Endothelial cell of umbilical vein (primary cell): ENCODE measurements at regions not wholly inside any gene's neighbourhood (a gene's known extent, or its start where the extent isn't known, plus 50 kb on each side); places are given as distances from the start of the nearest gene placed in this dataset.

Experiments used
- BruUV-seq: library from RNA; stranded (reverse); fragments of 400-500 nt; replicated peaks from 2 replicates; lab custom pipeline; 2021; lab: Mats Ljungman, UMichigan
- CTCF ChIA-PET: fragments of 300-600, 350-600 bp; sonication (Branson Sonifier 250); formaldehyde crosslinking; loops from one replicate; lab custom pipeline; 2021; ENCODE audit warnings: antibody characterized with exemption, inconsistent platforms; lab: Charles Lee
- POLR2A ChIA-PET: fragments of 300-600, 350-600 bp; sonication (Branson Sonifier 250); formaldehyde crosslinking; loops from one replicate; lab custom pipeline; 2021; ENCODE audit warnings: antibody characterized with exemption, inconsistent platforms; lab: Charles Lee
- DNase-seq: peaks from one replicate; pipeline ENCODE4 v3.0.0-alpha.2; 2011; ENCODE audit warnings: low read depth, low spot score
- FAIRE-seq: peaks from 2 replicates; lab custom pipeline; 2011; peaks lifted over from hg19 to GRCh38; lab: Jason Lieb, UNC
- H2AFZ ChIP-seq: 2 replicates; pipeline ENCODE4 v1.6.0; 2012; ENCODE audit warnings: low read depth, low read length, control low read depth, inconsistent platforms
- H3K27ac ChIP-seq: 2 replicates; pipeline ENCODE4 v1.5.1; 2011; ENCODE audit warnings: low read depth, mild to moderate bottlenecking, control low read depth, low read length, moderate library complexity; ENCODE audit not compliant: insufficient read depth
- H3K27me3 ChIP-seq, 2 experiments: 2 replicates each; pipeline versions ENCODE4 v1.6.0 to v1.6.1; 2011; ENCODE audit warnings: low read length in 2 of 2, mixed read lengths in 1 of 2; ENCODE audit not compliant: control insufficient read depth in 2 of 2, insufficient read depth in 2 of 2
- H3K36me3 ChIP-seq, 2 experiments: 2 replicates in 1 of 2; 3 replicates in 1 of 2; pipeline ENCODE4 v1.5.1; 2011; ENCODE audit warnings: low read length in 2 of 2, mild to moderate bottlenecking in 1 of 2, moderate library complexity in 1 of 2; ENCODE audit not compliant: control insufficient read depth in 2 of 2, insufficient read depth in 2 of 2; ENCODE audit errors: extremely low read depth in 1 of 2
- H3K4me1 ChIP-seq: 3 replicates; pipeline ENCODE4 v1.5.1; 2011; ENCODE audit warnings: mild to moderate bottlenecking, low read length; ENCODE audit not compliant: control insufficient read depth, insufficient read depth; ENCODE audit errors: extremely low read depth
- H3K4me2 ChIP-seq: 2 replicates; pipeline ENCODE4 v1.6.1; 2011; ENCODE audit warnings: low read length, control low read depth, mixed read lengths; ENCODE audit not compliant: insufficient read depth
- H3K4me3 ChIP-seq, 3 experiments: fragments of 200-600 bp in 1 of 3; sonication (generic), shearing (Covaris generic) in 1 of 3; replicated peaks in 1 of 3; 2 replicates each; pipeline ENCODE4 v1.5.1; 2011 to 2016; ENCODE audit warnings: control low read depth in 3 of 3, low read length in 3 of 3, mild to moderate bottlenecking in 2 of 3, inconsistent platforms in 1 of 3, low read depth in 1 of 3, moderate library complexity in 1 of 3; ENCODE audit not compliant: insufficient read depth in 1 of 3
- H3K79me2 ChIP-seq: 2 replicates; pipeline ENCODE4 v1.6.0; 2012; ENCODE audit warnings: low read length, inconsistent platforms; ENCODE audit not compliant: control insufficient read depth, insufficient read depth
- H3K9ac ChIP-seq: replicated peaks from 2 replicates; pipeline ENCODE3; 2011; ENCODE audit warnings: low read length, control low read depth; ENCODE audit not compliant: insufficient read depth; ENCODE audit errors: extremely low read depth
- H3K9me1 ChIP-seq: replicated peaks from 3 replicates; pipeline ENCODE4 v1.6.0; 2011; ENCODE audit warnings: mild to moderate bottlenecking, low read length; ENCODE audit not compliant: control insufficient read depth, insufficient read depth; ENCODE audit errors: extremely low read depth
- H3K9me3 ChIP-seq: replicated peaks from 2 replicates; pipeline ENCODE4 v1.5.1; 2012; ENCODE audit warnings: low read length, inconsistent platforms; ENCODE audit not compliant: control insufficient read depth, insufficient read depth
- H4K20me1 ChIP-seq: replicated peaks from 2 replicates; pipeline ENCODE3; 2011; ENCODE audit warnings: mild to moderate bottlenecking, low read length; ENCODE audit not compliant: control insufficient read depth, insufficient read depth; ENCODE audit errors: extremely low read depth
- EZH2 ChIP-seq: IDR thresholded peaks from 2 replicates; pipeline ENCODE4 v1.6.1; 2012; ENCODE audit warnings: borderline replicate concordance, low read depth, mild to moderate bottlenecking, moderate library complexity, low read length, inconsistent platforms; ENCODE audit not compliant: severe bottlenecking
- FOS ChIP-seq: IDR thresholded peaks from 2 replicates; pipeline ENCODE4 v1.6.1; 2011; ENCODE audit warnings: mild to moderate bottlenecking, low read length, moderate library complexity, borderline replicate concordance; ENCODE audit not compliant: insufficient read depth
- GATA2 ChIP-seq: IDR thresholded peaks from 2 replicates; pipeline ENCODE4 v1.7.0; 2011; ENCODE audit warnings: low read depth, mild to moderate bottlenecking, moderate library complexity, mixed read lengths, low read length; ENCODE audit not compliant: insufficient read length, insufficient read depth
- JUN ChIP-seq: IDR thresholded peaks from 2 replicates; pipeline ENCODE4 v1.6.1; 2011; ENCODE audit warnings: borderline replicate concordance, low read depth; ENCODE audit not compliant: insufficient read length, insufficient read depth
- MAX ChIP-seq: IDR thresholded peaks from 2 replicates; pipeline ENCODE4 v1.6.1; 2011; ENCODE audit not compliant: insufficient read depth, insufficient read length
- MYC ChIP-seq: IDR thresholded peaks from one replicate; pipeline ENCODE4 v1.6.1; 2011; ENCODE audit warnings: mild to moderate bottlenecking, low read depth, low read length
- POLR2A ChIP-seq: IDR thresholded peaks from 2 replicates; pipeline ENCODE4 v1.6.1; 2012; ENCODE audit warnings: low read depth, mild to moderate bottlenecking, control low read depth, low read length
- POLR2AphosphoS5 ChIP-seq: IDR thresholded peaks from 2 replicates; pipeline ENCODE4 v1.6.1; 2012; ENCODE audit warnings: low read depth, mild to moderate bottlenecking, control low read depth, low read length, moderate library complexity; ENCODE audit not compliant: insufficient read depth
- dilution Hi-C: fragments of 300-500 bp; cut with MboI; formaldehyde crosslinking; loops from one replicate; pipeline ENCODE4 v1.15.0; 2019; ENCODE audit warnings: low sequenced_read_pairs; ENCODE audit not compliant: extremely low pct_ligation_motif_present
- intact Hi-C: fragments of 100-400 bp; cut with micrococcal nuclease; formaldehyde crosslinking; loops from one replicate; pipeline ENCODE4 v1.10.0; 2022
- TF ChIP-seq, protein P1 (sequence below), 2 donors: IDR thresholded peaks; 1 replicate in 1 of 2; 2 replicates in 1 of 2; pipeline ENCODE4 v1.5.1; 2011; ENCODE audit warnings: low read length in 2 of 2, mild to moderate bottlenecking in 2 of 2, moderate library complexity in 2 of 2, control low read depth in 1 of 2, inconsistent platforms in 1 of 2, low read depth in 1 of 2; ENCODE audit not compliant: insufficient read depth in 1 of 2; ENCODE audit errors: extremely low read depth in 1 of 2

DNA sequence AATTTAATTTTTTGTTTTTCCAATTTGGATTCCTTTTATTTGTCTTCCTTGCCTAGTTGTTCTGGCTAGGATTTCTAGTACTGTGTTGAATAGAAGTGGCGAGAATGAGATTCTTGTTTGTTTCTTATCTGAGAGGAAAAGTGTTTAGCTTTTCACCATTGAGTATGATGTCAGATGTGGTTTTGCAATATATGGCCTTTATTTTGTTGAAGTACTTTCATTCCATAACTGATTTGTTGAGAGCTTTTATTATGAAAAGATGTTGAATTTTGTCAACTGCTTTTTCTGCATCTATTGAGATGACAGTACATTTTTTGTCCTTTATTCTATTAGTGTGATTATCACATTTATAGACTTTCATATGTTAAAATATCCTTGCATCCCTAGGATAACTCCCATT lies 462.0 kb downstream of the CCDC91 start:
- POLR2A ChIA-PET = no interaction called here
- H2AFZ ChIP-seq = no peak overlapping the region
- H3K9ac ChIP-seq = no peak overlapping the region
- no peaks in the 10 kb centered on the region for H3K9me3 ChIP-seq
- FAIRE-seq = no peak
- no peak overlapping the region for H3K4me3 ChIP-seq
- dilution Hi-C loops = no loop called here
- no peaks in the 10 kb centered on the region for H4K20me1 ChIP-seq
- H3K36me3 ChIP-seq = no peaks in the 10 kb centered on the region
- TF ChIP-seq GATA2 = no peak
- TF ChIP-seq POLR2A = no peak
- no peak for TF ChIP-seq MYC
- TF ChIP-seq, protein P1, sequence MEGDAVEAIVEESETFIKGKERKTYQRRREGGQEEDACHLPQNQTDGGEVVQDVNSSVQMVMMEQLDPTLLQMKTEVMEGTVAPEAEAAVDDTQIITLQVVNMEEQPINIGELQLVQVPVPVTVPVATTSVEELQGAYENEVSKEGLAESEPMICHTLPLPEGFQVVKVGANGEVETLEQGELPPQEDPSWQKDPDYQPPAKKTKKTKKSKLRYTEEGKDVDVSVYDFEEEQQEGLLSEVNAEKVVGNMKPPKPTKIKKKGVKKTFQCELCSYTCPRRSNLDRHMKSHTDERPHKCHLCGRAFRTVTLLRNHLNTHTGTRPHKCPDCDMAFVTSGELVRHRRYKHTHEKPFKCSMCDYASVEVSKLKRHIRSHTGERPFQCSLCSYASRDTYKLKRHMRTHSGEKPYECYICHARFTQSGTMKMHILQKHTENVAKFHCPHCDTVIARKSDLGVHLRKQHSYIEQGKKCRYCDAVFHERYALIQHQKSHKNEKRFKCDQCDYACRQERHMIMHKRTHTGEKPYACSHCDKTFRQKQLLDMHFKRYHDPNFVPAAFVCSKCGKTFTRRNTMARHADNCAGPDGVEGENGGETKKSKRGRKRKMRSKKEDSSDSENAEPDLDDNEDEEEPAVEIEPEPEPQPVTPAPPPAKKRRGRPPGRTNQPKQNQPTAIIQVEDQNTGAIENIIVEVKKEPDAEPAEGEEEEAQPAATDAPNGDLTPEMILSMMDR (IDR thresholded peaks at IDR 0.05; ENCODE audit: extremely low read depth in 1 of 2, insufficient read depth in 1 of 2, low read depth in 1 of 2, low read length in 2 of 2) = no peak
- no peak for TF ChIP-seq EZH2
- no peak for TF ChIP-seq JUN
- TF ChIP-seq FOS = no peak
- TF ChIP-seq POLR2AphosphoS5 = no peak
- no peak for TF ChIP-seq MAX
- no TSS peak for BruUV-seq
- intact Hi-C loops = no loop called here
- H3K4me2 ChIP-seq = no peak overlapping the region
- CTCF ChIA-PET = no interaction called here
- no peaks in the 10 kb centered on the region for H3K4me1 ChIP-seq
- no peak for DNase-seq
- no peaks in the 10 kb centered on the region for H3K79me2 ChIP-seq
- H3K27me3 ChIP-seq = no peaks in the 10 kb centered on the region
- H3K9me1 ChIP-seq = peaks cover 2% of the 10 kb centered on the region
- no peak overlapping the region for H3K27ac ChIP-seq
